ENCODE measurements at regions not wholly inside any gene's neighbourhood (a gene's known extent, or its start where the extent isn't known, plus 50 kb on each side); places are given as distances from the start of the nearest gene placed in this dataset.

- DNase-seq = no peak
These were observed 224.5 kb downstream of the SP3 start for GRCh38 chr2:173740639-173741038.

- peak; percentile 20 for DNase-seq
These were observed 223.4 kb downstream of the SP3 start for GRCh38 chr2:173741759-173742158.

DNA sequence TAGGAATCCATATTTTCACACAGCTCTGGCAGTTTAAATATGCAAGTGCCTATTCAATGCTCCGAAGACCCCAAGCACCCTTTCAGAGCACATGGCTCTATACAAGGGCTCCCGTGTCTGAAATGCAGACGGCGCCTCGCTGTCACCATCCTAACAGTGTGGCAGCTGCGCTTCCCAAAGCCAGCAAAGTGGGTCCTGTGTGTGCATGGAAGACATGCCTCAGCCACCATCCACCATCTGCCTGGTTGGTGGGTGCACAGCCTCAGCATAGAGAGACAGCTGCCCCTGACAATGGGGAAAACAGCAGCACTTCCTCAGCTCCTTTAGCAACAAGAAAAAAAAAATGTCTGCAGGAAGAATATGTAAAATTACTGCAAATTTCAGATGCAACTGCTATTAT lies 218.1 kb downstream of the SP3 start:
- DNase-seq = peak; percentile 88

DNA sequence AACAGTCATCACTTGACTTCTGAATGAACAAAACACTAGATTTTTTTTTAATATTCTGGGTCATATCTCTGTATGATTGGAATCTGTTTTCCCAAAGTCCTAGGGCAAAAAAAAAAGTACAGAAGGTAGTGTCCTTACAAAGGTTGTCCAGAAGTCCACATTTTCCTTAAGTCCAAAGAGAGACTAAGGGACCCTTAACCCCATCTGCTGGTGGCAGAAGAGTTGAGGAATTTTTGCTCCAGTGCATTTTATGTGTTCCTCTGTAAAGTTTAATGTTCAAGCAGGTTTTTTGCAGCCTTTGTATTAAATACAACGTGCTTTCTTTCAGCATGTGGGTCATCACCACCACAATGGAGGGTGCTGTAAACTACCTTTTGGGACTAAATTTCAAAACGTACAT lies 215.9 kb downstream of the SP3 start:
- DNase-seq = no peak

GRCh38 chr2:173750353-173750801 lies 214.8 kb downstream of the SP3 start:
- DNase-seq = no peak

- no peak for DNase-seq
These were observed 214.3 kb downstream of the SP3 start for GRCh38 chr2:173750831-173751230.

DNA sequence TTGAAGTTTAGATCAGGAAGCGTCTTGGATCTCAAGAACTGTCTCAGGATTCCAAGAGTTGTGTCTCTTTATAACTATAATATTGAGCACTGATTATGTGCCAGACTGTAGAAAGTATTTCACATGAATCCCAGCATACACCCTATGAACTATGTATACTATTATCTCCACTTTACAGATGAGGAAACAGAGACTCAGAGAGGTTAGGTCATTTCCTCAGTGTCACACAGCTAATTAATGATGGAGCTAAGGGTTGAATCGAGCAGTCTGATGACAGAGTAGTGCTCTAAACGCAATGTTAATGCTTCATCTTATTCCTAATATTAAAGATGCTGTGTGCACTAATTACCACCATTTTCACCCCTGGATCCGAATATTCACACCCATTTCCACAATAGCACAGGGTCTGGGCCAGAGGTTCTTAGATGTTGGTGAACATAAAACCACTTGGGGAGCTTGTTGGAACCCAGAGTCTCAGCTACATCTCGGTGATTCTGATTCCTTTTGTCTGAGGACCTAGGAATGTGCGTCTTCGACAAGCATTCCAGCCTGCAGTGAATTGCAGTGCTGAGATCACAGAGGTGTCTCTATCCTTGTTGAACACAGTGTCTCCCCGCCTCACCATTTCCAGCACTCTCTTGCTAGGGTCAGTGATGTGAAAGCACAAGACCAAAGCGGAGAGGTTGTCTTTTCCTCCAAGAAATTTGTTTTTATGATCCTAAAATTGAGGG lies 213.8 kb downstream of the SP3 start:
- no peak for DNase-seq

DNA sequence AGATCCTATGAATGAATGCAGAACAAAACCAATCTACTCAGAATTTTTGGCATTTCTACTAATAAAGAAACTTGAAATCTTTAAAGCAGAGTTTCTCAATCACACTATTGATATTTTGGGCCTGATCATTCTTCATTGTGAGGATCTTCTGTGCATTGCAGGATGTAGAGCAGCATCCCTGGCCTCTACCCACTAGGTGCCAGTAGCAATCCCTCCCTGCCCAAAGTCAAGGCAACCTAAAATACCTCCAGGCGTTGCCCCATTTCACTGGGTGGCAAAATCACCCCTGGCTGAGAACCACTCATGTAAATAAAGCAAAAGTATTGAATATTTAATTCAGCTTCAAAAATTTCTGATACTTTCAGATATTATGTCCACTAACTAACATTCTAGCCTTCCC lies 213.0 kb downstream of the SP3 start:
- DNase-seq = no peak

GRCh38 chr2:173753441-173753840 lies 211.7 kb downstream of the SP3 start:
- DNase-seq = no peak

GRCh38 chr2:173754165-173754564 lies 211.0 kb downstream of the SP3 start:
- DNase-seq = no peak

DNA sequence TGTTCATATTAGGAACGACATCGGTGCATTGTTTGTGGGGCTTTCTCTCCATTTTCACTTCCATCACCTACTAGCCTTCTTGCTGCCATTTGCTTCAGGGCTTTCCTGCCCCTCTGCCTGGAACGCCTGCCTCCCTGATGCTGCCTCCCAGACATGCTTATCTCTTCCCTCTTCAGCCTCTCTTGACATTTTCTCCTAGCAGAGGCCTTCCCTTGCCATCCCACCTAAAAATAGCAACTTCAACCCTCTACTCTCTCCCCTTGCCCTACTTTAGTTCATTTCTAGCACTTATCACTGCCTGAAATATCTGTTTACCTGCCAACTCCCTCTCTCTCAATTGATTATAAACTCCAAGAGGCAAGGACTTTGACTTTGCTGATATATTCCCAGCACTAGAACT lies 210.3 kb downstream of the SP3 start:
- no peak for DNase-seq

DNA sequence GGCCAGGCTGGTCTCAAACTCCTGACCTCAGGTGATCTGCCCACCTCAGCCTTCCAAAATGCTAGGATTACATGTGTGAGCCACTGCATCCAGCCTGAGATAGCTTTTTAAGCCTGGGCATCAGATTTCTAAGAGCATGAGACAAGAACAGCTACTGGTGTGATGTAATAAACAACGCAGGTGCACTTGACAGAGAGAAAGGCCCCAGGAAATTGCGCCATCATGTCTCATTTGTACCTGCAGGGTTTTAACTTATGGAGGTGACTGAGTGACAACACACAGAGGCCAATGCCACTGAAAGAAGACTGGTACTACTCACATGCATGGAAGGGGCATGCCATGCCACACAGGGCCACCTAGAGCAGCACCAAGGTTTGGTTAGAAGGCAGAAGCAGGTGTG lies 209.4 kb downstream of the SP3 start:
- no peak for DNase-seq

DNA sequence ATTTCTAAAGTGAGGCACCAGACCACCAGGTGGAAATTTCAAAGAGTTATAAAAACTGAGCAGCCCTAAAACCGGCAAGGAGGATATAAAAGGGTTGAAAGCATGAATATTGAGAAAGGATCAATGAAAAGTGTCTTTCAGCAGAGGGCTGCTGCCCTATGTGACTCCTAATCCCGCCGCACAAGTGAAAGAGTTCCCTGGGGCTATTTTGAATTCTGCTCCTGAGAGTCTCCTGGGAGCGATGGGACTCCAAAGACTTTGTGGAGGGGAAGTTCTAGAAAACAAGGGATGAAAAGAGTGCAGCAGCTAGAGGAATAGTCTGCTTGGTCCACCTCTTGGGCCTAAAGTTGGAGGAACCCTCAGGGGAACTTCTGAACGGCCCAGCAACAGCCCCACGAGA lies 205.2 kb downstream of the SP3 start:
- no peak for DNase-seq

GRCh38 chr2:173760553-173760952 lies 204.6 kb downstream of the SP3 start:
- DNase-seq = no peak

- DNase-seq = no peak
These were observed 203.5 kb downstream of the SP3 start for GRCh38 chr2:173761603-173762119.

DNA sequence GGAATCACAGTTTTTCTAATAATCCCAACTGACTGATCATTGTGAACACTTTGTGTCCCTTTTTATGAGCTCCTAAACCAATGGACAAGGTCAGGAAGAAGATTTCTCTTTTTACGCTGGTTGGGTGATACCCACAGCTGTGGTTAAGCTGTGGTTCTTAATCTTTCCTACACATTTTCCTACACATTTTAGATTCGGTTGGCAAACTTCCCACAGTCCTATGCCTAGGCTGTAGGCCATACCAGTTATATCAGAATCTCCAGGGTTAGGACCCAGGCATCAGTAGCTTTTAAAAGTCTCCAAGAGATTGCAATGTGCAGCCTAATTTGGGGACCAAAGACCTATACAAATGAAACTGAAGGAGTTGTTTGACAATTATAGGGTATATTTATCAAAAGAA lies 203.0 kb downstream of the SP3 start:
- no peak for DNase-seq

DNA sequence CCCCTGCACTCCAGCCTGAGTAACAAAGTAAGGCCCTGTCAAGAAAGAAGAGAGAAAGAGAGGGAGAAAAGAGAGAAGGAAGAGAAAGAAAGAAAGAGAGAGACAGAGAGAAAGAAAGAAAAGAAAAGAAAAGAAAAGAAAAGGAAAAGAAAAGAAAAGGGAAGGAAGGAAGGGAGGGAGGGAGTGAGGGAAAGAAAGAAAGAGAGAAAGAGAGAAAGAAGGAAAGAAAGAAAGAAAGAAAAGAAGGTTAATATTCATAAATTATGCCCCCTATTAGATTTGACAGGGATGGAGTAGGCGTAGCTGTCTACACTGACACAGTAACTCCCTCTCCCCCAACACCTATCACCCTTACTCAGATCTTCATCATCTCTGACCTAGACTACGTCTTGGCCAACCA lies 202.3 kb downstream of the SP3 start:
- no peak for DNase-seq

GRCh38 chr2:173763641-173764040 lies 201.5 kb downstream of the SP3 start:
- no peak for DNase-seq

DNA sequence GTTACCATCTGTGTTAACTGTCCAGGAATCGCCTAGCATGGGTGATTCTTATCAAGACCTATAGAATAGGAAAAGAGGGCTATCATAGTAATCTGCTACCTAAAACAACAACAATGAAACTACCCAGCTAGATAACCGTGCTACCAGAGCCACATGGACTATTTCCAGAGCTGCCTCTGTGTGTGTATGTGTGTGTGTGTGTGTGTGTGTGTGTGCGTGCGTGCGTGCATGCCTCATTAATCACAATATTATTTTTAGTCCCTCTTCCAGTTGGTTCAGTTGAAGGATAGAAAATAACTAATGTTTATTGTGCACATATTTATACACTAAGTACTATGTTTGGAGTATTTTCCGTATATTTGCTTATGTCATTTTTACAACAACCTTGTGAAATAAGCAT lies 201.1 kb downstream of the SP3 start:
- no peak for DNase-seq

DNA sequence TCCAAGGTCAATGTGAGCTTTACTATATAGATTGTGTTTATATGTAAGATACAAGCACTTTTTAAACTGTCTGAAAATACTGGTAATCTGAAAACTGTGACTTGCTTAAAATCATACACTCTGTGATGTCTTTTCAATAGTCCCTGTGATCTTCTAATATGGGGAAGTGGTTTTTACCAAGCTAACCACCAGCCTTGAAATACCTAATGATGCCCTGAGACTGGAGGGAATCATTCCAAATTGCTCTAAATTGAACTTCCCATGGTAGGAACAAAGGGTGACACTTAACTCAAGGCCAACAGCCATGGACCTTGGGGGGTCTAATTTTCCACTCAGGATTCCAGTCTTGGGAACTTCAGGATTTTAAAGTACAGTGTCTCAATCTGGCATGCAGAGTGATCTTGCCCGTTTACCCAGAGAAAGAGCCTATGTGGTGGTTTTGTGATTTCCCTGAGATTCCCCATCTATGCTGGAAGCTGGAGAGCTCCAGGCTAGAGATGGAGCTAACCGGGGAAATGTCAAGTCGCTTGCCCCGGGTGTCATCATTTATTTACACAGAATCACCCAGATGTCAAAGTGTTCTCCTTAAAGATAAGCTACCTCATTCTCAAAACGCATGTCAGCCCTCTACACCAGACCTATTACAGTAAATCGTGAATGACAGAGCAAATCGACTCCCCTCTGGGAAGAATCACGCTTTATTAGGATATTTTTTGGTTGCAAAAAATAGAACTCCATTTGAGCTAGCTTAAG lies 198.5 kb downstream of the SP3 start:
- DNase-seq = no peak

- DNase-seq = no peak
These were observed 194.1 kb downstream of the SP3 start for GRCh38 chr2:173770947-173771678.

DNA sequence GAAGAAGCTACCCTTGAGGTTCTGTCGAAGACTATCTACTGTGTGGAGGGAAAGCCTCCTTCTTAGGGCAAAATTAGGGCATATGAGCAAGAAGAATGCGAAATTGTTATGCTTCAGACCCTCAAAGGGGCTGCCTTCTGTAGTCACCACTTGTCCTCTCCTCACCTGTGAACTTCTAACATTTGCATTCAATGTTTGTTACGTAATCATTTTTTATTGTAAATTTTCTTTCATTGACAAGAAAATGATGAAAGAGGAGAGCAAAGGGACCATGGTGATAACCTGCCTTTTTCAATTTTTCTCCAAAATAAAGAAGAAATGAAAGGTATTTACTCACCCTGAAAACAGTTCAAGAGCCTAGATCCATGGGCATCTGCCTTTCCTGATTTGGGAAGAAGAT lies 193.0 kb downstream of the SP3 start:
- DNase-seq = no peak

DNA sequence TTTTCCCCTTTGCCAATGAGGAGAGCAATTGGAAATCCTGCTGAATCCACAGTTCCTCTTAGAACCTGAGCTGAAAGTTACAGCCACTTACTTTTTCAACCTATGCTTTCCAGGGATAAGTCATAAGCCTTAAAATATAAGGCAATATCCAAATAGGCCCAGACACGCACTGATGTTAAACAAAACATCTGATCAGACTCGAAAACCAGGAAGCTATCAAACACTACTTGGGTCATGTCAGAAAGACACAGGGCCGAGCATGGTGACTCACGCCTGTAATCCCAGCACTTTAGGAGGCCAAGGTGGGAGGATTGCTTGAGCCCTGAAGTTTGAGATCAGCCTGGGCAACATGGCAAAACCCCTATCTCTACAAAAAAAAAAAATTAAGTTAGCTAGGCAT lies 192.1 kb downstream of the SP3 start:
- no peak for DNase-seq

- no peak for DNase-seq
These were observed 189.7 kb downstream of the SP3 start for GRCh38 chr2:173775440-173775839.
